Ecto neural progenitor cell (in vitro differentiated cells): ENCODE measurements at regions not wholly inside any gene's neighbourhood (a gene's known extent, or its start where the extent isn't known, plus 50 kb on each side); places are given as distances from the start of the nearest gene placed in this dataset.
"Not testable (repeated sequence)": the region's sequence is repeated elsewhere in the genome, so short reads cannot be mapped to it uniquely, and the experiment has no call there.

Source experiments
- DNase-seq: peaks from one replicate; pipeline ENCODE4 v3.0.0-alpha.2; 2018; ENCODE audit warnings: low spot score

- DNase-seq: not testable (repeated sequence)
These were observed 1093.1 kb upstream of the DEFB115 start for GRCh38 chr20:30164389-30164788.

GRCh38 chr20:30167540-30167939 lies 1089.9 kb upstream of the DEFB115 start:
- no peak for DNase-seq

- DNase-seq: no peak
These were observed 1089.3 kb upstream of the DEFB115 start for GRCh38 chr20:30168025-30168799.

DNA sequence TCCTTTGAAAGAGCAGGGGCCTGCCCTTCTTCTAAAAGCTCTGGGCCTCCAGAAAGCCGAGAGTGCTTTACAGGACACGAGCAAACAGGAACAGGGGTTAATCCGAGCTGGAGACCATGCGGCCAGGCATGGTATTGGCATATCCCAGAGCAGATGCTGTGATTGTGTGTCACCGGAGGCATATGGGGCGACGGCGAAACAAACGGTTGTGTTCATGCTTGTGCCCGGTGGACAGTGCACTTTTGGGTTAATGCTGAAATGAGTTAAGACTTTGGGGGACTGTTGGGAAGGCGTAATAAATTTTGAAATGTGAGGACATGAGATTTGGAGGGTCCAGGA lies 1088.7 kb upstream of the DEFB115 start:
- no peak for DNase-seq

- DNase-seq: no peak
These were observed 1081.8 kb upstream of the DEFB115 start for GRCh38 chr20:30175681-30176080.

GRCh38 chr20:30183124-30183523 lies 1074.3 kb upstream of the DEFB115 start:
- DNase-seq: not testable (repeated sequence)

GRCh38 chr20:30191785-30192184 lies 1065.7 kb upstream of the DEFB115 start:
- DNase-seq: not testable (repeated sequence)

- not testable (repeated sequence) for DNase-seq
These were observed 1023.0 kb upstream of the DEFB115 start for GRCh38 chr20:30234477-30234876.

- not testable (repeated sequence) for DNase-seq
These were observed 982.4 kb upstream of the DEFB115 start for GRCh38 chr20:30275073-30275472.

DNA sequence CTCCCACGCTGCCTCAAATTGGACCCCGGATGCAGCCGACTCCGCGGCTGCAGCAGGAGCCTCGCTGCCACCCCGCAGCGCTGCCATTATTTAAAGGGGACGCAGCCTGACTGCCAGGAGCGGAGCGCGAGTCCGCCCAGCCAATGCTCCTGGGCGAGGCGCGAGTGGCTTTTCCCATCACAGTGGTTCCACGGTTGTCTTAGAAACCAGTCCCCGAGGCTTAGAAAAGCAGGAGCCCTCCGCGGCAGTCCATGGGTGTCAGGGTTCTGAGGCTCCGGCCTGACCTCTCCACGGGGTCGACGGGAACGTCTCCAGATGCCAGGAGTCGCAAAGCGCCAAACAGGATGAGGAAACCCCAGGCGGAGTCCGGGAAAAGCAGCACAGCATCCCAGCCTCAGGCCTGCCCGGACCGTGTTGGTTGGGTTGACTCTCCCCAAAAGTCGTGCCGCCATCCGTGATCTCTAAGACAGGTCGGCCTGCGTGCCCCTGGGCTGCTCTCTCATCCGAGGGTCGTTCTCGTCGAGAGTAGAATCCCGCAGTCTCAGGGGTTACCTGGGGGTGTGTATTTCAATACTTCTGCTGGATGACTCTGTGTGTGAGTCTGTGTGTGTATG lies 975.8 kb upstream of the DEFB115 start:
- DNase-seq: no peak

DNA sequence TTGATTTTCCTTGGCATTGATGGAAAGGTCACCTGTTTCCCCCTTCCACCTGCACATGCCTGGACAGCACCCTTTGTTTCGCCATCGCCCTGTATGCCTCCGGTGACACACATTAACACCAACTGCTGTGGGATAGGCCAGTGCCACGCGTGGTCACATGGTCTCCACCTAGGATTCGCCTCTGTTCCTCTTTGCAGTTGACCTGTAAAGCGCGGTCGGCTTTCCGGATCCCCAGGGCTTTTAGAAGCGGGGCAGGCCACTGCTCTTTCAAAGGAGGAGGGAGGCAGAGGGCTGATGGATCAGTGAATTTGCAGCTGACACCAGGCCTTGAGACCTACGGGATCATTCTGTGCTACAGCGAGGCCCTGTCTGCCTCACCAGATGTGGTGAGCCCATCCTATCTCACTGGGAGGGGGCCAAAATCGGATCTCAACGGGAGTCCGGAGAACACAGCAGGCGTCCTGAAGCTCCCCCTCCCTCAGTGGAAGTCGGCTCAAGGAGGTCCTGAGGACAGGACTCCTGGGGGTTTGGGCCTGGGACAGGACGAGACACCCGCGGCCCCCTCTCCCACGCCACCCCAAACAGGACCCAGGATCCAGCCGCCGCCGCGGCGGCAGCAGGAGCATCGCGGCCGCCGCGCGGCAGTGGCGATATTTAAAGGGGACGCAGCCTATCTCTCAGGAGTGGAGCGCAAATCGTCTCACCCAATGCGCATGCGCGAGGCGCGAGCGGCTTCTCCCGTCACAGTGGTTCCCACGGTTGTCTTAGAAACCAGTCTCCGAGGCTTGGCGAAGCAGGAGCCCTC lies 973.8 kb upstream of the DEFB115 start:
- not testable (repeated sequence) for DNase-seq

GRCh38 chr20:30284281-30284905 lies 973.1 kb upstream of the DEFB115 start:
- DNase-seq: no peak

DNA sequence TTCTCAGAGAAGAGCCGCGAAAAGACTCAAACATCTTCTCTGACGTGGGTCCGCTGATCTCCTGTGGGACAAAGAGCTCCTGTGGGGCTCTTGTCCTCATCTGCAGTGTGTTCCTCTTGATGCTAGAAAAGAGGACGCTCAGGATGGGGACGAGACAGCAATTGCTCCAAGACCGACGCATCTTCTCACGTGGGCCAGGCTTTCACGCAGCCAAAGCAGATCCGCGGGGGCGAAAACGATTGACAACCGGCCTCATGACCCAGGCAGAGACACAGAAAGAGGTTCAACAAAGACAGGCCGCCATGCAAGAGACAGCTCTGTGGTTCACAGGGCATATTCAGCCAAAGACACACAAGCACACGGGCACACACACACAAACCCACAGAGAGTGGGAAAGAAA lies 971.8 kb upstream of the DEFB115 start:
- no peak for DNase-seq

- no peak for DNase-seq
These were observed 971.3 kb upstream of the DEFB115 start for GRCh38 chr20:30286157-30286556.

GRCh38 chr20:30287459-30287858 lies 970.0 kb upstream of the DEFB115 start:
- not testable (repeated sequence) for DNase-seq

- DNase-seq: no peak
These were observed 969.1 kb upstream of the DEFB115 start for GRCh38 chr20:30288346-30288745.

- not testable (repeated sequence) for DNase-seq
These were observed 968.4 kb upstream of the DEFB115 start for GRCh38 chr20:30289049-30289448.

GRCh38 chr20:30289711-30290141 lies 967.7 kb upstream of the DEFB115 start:
- not testable (repeated sequence) for DNase-seq

GRCh38 chr20:30290361-30291063 lies 967.0 kb upstream of the DEFB115 start:
- not testable (repeated sequence) for DNase-seq

GRCh38 chr20:30291064-30291379 lies 966.4 kb upstream of the DEFB115 start:
- DNase-seq: not testable (repeated sequence)

DNA sequence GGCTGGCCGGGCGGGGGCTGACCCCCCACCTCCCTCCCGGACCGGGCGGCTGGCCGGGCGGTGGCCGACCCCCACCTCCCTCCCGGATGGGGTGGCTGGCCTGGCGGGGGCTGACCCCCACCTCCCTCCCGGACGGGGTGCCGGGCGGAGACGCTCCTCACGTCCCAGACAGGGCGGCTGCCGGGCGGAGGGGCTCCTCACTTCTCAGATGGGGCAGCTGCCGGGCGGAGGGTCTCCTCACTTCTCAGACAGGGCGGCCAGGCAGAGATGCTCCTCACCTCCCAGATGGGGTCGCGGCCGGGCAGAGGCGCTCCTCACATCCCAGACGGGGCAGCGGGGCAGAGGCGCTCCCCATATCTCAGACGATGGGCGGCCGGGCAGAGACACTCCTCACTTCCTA lies 965.8 kb upstream of the DEFB115 start:
- DNase-seq: not testable (repeated sequence)

DNA sequence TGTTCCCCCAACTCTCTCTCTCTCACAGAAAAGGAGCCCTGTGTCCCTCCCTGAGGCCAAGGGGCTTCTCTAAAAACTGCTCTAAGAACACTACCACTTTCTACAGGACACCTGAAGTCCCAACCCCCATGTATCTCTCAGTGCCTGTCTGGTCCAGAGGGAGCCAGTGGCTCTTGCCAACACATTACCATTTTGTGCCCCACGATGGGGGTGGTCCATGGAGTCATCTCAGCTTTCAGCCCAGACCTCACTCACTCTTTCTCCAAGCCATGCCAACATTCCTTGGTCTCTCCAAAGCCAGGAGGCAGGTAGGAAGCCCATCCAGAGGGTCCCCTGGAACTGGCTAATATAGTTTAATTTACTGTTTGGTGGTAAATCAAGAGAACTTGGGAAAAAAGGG lies 962.1 kb upstream of the DEFB115 start:
- not testable (repeated sequence) for DNase-seq
